ENCODE measurements at regions not wholly inside any gene's neighbourhood (a gene's known extent, or its start where the extent isn't known, plus 50 kb on each side); places are given as distances from the start of the nearest gene placed in this dataset.

DNA sequence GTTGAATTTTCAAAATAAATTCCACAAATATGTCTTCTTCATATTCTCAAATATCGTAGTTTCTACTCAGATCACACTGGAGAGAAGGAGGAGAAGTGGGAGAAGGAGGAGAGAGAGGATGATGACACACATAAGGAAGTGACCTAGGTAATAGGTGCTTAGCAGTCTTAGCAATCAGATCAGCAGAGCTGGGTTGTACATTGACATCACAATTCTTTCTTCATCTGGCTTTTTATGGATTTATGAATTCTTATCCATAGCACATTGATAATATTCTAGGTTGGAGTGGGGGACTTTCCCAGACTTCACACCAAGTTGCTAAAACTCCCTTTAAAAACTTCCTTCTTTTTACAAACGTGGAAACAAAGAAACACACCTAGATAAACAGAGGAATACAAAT is 86.9 kb downstream of the FGF9 start:
- DNase-seq: no peak

DNA sequence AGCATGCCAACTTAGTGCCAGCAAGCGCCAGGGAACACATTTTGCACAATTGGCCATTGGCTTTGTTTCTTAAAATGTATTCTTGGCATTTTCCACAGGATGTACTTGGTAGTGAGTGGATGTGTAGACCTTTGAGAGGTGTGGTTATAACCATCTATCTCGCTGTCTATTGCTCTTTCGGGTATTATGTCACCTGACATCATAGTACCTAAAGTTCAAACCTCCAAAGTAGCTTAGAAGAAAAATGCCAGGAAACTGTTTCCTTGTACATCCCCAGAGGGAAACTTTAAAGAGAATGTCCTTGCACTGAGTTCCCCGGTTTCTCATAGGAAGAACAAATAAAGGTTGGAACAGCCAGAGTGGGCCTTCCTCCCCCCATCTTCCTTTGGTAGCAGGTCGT is 87.6 kb downstream of the FGF9 start:
- no peak for DNase-seq

DNA sequence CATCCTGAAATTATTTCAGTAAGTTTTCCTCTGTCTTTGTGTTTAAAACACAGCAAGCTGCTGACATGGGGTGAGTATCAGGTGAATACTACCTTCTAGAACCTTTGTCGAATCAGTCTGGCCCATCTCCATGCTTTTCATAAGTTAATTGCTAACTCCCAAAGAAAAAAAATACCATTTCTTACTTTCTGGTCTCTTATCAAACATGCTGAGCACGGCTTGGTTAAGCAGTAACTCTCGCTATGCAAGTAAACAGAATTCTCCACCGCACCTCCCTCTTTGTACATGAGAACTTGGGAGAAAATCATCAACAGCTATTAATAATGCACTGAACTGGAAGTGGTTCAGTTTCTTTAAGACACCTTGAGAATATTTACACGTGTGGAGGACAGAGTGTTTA is 88.6 kb downstream of the FGF9 start:
- DNase-seq: no peak

DNA sequence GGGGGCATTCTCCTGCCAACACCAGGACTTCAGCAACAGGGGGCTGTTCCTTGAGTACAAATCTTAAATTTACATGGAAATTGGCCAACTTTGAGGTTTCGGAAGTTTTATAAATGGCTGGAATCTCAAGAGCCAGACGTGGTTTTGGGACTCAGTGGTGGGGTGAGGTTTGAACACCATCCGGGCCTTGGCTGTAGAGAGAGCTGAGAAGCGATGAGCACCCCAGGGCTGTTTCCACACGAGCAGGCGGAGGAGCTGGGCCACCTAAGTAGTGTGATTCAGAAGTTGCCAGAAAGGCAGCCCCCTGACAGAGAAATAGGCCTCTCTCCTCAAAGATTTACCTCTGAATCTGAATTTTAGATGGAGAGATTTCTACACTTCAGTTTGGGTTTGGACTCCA is 89.0 kb downstream of the FGF9 start:
- no peak for DNase-seq

DNA sequence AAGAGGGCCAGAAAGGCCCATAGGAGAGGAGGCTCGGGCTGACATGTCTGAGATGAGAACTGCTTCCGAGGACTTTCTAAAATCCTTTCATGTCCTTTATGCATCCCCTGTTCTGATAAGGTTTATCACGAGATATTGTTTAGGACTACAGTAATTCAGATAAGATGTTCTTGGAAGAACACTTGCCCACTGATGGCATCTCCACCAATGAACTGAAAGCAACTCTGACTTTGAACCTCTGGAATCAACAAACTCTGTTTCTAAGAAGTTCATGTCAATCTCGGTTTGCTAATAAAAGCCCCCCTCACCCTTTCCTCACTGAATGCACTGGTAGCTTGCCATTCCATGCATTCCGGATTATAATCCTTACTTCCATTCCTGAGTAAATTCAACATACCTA is 90.9 kb downstream of the FGF9 start:
- no peak for DNase-seq

DNA sequence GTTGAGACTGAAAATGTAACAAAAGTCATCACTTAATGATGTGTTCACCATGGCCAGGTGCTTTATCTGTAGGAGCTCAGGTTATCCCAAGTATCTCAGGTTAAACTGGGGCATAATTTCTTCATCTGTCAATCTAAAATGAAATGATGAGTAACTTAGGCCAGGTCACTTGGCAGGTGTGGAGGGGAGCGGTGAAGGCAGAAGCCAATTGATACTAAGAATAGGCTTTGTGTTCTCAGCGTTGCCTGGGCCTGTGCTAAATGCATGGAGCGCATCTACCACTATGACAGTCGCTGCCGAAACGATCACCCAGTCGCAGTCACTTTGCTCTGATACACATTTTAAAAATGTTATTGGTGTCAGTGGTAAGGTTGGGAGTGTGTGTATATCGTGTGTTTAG is 91.6 kb downstream of the FGF9 start:
- DNase-seq: no peak

DNA sequence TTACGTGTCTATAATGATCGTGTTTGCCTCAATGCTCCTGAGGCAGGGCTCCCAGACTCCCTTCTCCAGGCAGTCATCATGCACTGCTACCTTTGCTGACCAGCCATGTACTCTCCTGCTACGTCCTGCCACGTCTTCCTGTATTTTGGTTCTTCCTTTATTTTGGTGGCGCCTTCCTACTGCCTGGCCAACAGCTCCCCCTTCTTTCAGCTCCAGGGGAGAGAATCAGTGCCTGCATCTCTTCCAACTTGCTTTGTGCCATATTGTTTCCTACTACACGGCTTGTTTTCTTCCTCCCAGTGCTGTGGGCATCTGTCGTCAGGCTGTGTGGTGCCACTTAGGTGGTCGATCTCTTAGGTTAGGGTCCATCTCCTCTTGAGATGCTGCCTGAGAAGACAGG is 96.2 kb downstream of the FGF9 start:
- no peak for DNase-seq

DNA sequence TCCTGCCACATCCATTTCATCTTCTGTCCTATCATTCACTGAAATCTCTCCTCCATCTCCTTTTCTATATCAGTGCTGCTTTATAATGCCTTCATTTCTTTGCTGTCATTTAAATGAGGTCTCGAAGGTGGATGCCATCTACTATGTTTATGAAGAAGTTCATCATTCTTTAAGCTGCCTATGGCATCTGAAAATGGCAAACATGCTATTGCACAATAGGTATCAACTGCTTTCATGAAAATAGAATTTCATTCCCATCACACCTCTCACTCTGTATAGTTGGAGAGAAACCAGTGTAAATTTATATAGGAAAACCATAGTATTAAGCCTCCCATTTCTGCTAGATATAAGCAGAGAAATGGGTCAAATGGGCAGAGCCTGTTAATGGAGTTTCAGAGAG is 100.2 kb downstream of the FGF9 start:
- no peak for DNase-seq

DNA sequence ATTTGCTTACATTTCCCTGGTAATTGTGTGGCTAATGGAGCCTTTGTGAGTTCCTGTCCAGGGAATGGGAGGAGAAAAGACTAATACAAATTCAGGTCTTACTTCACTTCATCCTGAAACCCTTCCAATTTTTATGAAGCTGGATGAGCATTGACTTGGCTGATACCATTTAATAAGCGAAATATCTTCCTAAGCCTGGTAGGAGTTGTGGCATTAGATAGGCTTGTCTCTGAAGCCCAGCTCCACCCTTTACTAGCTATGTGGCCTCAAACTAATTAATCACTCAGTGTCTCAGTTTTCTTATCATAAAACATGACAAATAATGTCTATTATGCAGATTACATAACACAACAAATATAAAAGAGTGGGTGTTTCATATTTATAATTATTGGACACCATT is 106.3 kb downstream of the FGF9 start:
- DNase-seq: no peak

DNA sequence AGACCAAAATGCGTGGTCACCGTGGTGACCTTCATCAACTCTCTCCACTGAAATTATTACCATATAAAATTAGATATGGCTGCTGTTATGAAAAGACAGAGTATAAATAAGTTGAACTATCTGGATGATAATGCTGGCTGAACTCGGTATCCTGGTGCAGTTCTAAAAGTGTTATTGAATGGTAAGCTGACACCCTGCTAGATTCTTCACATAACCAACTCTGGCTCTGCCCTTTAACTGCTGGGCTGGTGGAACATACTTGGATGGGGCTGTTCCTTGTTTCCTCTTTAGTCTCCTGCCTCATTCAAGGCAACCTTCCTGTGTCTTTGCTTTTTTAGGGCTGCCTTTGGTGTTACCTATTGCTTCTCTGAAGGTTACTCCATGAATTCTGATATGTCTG is 106.9 kb downstream of the FGF9 start:
- no peak for DNase-seq

DNA sequence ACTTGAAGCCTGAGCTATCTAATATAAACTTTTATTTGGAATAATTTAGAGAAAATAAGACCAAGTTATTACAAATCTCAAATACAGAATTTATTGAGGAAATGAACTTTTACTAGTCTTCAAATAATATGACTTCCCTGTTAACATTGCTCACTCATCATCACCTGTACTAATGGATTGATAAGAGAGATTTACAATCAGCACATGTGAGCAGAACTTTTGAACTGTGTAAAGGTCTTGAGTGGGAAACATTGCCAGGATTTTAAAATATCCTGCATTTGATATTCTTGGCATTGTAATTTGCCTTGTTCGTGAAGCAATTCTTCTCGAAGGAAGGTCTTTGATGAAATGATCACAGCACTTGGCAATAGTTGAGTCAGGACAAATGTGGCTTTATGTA is 111.9 kb downstream of the FGF9 start:
- DNase-seq: no peak

DNA sequence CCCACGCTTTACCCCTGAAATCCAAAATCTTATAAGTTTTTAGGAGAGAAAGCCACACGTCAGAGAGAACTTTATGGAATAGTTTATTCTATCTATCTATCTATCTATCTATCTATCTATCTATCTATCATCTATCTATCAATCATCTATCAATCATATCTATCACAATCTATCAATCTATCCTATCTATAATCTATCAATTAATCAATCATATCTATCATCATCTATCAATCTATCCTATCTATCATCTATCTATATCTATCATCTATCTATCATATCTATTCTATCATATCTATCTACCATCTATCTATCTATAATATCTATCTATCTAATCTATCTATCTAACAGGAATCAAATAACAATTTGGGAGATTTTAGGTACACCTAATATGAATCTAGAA is 115.1 kb downstream of the FGF9 start:
- DNase-seq: no peak

DNA sequence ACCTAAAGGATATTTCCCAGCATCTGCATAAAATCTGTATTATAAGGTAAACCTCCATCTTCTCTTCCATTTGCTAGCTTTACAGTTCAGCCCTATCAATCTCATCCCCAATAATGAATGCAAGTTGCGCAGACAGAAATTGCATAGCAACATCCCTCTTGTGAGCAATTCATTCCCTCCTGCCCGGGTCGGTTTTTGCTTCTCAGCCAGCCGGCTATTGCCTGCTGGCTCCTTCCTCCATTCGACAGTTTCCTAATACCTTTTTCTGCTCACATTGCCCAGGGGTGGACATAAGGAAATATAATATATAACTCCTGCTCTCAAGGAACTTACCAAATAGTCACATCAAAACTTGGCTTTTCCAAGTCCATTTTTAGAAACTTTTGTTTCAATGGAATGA is 125.2 kb downstream of the FGF9 start:
- no peak for DNase-seq

DNA sequence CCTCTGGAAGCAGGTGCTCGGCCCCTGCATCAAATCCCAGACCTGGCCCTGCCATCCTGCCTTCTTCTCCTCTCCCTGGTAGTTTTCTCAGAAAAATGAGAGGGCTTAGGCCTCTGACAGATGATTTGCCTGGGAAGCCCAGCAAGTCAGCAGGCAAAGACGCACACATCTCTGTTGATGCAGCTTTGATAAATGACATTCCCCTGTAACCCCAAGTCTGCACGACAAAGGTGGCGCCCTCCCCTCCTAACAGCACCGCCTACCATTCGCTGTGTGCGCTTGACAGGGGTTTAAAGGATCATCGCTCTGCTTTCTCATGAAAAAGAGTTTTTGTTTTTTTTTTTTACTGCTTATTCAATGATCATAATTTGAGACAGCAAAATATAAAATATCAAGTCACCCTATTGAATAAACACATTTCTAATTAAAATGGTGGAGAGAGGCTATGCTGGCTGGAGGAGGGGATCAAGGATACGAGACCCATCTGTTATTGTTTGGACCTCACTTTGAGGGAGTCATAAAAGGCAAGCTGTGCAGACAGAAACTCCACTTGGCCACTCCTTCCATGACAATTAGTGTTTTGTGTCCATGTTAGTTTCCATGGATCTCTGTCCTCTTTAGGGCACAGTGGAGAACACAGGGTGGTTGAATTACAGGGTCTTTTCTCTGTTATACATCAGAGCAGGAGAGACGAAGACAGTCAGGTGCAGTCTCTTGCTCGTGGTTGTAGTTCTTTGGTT is 126.1 kb downstream of the FGF9 start:
- DNase-seq: no peak

DNA sequence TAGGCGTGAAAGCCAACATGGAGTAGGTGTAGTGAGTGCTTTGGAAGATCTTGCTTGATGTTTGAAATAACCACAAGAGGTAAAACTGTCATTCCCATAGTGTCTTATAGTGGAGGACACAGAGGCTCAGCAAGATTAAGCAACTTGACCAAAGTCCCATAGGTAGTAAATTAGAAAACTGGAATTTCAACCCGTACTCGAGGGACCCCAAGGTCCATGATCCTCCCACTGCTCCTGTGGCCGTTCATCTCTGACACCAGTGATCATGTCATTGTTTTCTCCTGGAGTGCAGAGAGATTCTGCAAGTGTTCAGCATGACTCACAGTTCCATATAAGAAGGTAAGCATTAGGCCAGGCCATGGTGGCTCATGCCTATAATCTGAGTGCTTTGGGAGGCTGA is 126.9 kb downstream of the FGF9 start:
- DNase-seq: no peak

DNA sequence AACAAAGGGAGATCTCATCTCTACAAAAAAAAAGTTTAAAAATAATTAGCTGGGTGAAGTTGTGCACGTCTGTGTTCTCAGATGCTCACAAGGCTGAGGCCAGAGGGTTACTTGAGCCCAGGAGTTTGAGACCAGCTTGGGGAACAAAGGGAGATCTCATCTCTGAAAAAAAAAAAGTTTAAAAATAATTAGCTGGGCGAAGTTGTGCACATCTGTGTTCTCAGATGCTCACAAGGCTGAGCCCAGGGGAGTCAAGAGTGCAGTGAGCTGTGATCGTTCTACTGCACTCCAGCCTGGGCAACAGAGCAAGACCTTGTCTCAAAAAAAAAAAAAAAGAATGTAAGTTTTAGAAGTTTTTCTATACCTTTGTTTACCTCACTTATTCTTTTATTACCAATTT is 127.3 kb downstream of the FGF9 start:
- no peak for DNase-seq

DNA sequence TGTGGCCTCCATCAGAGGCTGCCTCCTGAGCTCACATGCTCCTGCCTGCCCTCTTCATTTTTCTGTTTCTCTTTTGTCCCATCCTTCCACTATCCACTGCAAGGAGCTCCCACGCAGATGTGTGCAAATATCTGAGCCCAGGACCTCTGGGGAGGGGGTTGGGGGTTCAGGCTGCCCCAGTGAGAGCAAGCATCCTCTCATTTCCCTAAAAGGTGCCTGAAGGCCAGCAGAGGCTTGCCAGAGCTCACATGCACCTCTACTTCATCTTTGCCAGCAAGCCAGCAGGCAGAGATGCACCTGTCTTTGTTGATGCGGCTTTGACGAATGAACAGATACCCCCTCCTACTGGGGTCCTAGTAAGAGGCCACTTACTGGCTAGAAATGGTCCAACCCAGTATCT is 128.8 kb downstream of the FGF9 start:
- DNase-seq: no peak

DNA sequence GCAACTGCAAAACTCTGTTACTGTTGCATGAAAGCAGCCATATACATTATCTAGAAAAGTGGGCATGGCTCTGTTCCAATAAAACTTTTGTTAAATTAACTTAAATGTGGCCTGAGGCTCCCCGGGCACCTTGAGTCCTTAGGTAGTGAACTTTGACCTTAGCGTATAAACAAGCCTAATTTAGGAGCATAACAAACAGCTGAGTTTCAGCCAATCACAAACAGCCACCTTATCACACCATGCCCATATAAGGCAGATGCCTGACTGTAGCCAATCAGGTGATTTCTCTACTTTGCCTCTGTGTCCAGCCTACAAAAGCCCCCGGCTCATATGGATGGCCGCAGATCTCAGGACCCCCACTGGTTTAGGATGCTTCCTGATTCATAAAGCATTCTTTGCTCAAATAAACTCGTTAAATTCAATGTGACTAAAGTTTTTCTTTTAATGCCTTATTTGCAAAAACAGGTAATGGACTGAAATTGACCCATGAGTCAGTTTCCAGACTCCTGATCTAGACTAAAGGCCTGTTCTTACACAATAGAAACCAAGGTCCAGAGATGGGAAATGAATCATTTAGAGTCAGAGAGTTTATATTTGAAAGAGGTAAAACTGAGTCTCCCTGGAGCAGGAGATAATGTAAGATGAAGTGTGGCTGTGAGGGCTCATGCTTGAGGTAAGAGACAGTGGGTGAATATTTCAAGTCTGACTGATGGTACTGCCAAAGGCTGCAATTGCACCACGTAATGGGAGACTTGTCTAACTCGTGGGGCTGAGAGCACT is 130.2 kb downstream of the FGF9 start:
- no peak for DNase-seq

DNA sequence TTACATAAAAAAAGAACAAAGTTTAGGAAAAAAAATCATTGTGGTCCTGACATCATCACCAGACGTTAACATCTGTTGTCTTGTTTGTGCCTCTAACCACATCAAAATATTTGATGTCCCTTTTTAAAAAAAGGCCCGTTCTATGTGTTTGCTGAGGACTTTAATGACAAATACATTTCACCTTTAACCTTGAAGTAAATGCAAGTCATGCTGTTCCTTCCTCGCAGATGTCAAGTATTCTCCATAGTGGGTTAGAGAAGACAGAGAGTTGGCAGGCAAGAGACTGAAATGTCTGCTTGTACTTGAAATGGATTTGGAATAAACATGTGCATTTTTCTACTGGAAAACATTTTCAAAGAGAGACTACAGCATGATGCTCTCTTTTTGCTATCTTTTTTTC is 134.9 kb downstream of the FGF9 start:
- no peak for DNase-seq

DNA sequence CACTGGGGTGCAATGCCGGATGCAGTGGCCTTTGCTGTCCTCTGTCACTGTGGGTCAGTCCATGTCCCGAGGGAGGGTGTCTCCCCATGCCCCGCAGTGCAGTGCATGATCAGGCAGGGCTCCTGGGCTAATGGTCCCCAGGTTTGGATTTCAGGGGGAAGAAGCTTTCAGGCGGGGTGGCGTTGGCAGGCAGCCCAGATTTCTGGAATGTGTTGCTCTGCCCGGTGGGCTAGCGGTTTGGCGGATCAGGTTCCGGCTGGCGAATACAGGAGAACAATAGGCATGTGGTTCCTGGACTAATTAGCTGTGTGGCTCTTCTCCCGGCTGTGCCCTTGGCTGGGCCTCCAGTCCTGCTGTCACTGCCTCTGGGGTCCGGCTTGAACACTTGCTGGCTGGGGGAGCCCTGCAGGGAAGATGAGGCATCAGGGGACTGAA is 141.3 kb downstream of the FGF9 start:
- no peak for DNase-seq

DNA sequence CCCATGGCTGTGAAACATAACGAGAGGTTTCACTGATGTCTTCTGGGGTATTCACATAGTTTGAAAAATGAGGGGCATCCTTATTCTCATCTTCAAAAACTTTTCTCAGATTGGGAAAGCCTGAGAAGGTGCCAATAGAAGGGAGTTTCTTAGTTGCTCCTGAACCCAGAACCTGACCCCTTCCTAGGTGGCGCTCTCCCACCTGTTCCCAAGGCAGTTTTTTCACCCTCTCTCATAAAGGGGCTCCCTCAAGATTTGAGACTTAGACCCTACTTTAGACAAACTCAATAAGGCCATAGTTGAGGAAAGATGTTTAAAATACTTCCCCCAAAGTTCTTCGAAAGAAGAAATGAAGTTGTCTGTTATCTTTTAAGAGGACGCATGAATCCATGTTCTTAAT is 142.2 kb downstream of the FGF9 start:
- no peak for DNase-seq

DNA sequence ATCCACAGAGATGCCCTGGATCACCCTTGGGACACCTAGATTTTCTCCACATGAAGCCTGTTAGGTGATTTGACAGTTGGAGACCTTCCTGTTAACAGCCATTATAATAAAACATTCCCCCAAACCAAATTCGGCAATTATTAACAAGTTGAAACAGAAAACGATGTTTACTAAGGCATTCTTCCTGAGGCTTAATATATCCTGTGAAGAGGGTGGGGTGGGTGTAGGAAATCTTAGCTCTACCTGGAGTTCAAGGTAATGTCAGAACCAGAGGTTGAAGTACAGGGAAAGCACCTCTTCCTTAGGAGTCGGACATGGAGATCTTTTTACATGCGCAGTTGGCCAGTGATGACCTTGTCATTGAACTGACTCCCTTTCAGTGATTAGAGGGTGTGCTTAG is 143.0 kb downstream of the FGF9 start:
- no peak for DNase-seq

DNA sequence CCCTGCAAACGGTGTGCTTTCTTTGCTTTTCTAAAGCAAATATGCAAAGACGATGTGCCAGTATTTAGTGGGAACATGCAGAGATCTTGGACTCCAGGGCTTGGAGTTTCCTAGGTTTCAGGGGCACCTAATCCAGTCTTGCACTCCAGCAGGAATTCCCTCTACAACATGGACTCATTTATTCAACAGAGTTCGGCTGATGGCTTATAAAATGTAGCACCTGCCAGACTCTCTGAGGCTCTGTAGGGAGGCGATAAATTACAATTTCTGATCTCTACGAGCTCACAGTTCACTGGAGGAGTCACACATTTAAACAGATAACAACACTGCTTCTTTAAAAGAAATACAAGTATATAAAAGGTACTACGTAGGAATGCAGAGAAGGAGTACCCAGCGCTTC is 143.7 kb downstream of the FGF9 start:
- no peak for DNase-seq

DNA sequence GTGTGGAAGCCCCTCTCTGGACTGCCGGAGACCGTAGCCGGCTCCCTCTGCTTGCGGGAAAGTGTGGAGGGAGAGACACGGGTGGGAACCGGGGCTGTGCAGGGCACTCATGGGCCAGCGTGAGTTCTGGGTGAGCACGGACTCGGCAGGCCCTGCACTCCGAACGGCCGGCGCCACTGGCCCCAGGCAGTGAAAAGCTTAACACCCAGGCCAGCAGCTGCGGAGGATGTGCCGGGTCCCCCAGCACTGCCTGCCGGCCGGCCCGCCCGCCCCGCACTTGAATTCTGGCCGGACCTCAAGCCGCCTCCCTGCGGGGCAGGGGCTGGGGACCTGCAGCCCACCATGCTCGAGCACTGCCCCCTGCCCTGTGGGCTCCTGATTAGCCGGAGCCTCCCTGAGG is 147.0 kb downstream of the FGF9 start:
- DNase-seq: no peak

DNA sequence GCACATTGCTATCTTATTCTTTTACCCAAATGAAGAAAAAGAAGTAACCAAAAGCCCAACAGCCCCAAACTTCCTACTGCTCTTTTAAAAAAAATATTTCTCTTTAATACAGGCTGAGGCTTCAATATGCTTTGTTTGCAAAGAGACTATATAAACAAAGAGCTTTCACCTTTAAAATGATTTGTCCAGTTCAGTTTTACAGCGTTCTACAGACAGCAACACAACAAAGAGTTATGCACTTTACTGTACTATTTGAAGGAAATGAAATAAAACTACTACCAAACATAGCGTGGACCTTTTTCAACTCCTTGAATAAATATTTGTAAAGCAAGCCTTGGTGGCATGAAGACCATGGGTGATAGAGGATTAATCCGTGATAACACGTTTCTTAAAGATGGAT is 151.2 kb downstream of the FGF9 start:
- no peak for DNase-seq
